SH-SY5Y (cell line): ENCODE measurements at regions not wholly inside any gene's neighbourhood (a gene's known extent, or its start where the extent isn't known, plus 50 kb on each side); places are given as distances from the start of the nearest gene placed in this dataset.

Experiments used
- GATA2 ChIP-seq: IDR thresholded peaks from 2 replicates; pipeline ENCODE4 v1.6.1; 2011; ENCODE audit warnings: mild to moderate bottlenecking, low read depth, low read length
- GATA3 ChIP-seq: IDR thresholded peaks from 2 replicates; pipeline ENCODE4 v1.6.1; 2011; ENCODE audit warnings: low read depth, mild to moderate bottlenecking, low read length, moderate library complexity

DNA sequence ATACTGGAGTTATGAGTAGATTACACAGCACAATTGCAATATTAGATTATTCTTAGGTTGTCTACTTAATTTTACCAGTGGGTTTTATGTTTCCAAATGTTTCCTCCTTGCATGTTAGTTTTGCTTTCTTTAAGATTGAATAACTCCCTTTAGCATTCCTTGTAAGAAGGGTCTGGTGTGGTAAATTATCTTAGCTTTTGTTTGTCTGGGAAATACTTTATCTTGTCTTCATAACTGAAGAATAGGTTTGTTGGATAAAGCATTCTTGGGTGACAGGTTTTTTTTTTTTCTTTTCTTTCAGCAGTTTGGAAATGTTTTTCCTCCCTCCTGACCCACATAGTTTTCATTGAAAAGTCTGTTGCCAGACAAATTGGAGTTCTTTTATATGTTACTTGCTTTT lies 531.1 kb downstream of the ANXA1 start:
- no peak for TF ChIP-seq GATA3
- TF ChIP-seq GATA2, result no peak
